ENCODE measurements at regions not wholly inside any gene's neighbourhood (a gene's known extent, or its start where the extent isn't known, plus 50 kb on each side); places are given as distances from the start of the nearest gene placed in this dataset.

GRCh38 chr1:61523893-61524605 is 200.9 kb downstream of the TM2D1 start:
- no peak for DNase-seq (ENCODE audit: low spot score)

- DNase-seq (ENCODE audit: low spot score): no peak
Observed at GRCh38 chr1:61523229-61523628, 201.7 kb downstream of the TM2D1 start.

- DNase-seq (ENCODE audit: low spot score): no peak
Observed at GRCh38 chr1:61520401-61520800, 204.5 kb downstream of the TM2D1 start.

GRCh38 chr1:61519631-61520030 is 205.3 kb downstream of the TM2D1 start:
- DNase-seq (ENCODE audit: low spot score): no peak

GRCh38 chr1:61518670-61519400 is 206.1 kb downstream of the TM2D1 start:
- no peak for DNase-seq (ENCODE audit: low spot score)

- DNase-seq (ENCODE audit: low spot score): no peak
Observed at GRCh38 chr1:61517345-61517744, 207.6 kb downstream of the TM2D1 start.

- DNase-seq (ENCODE audit: low spot score): no peak
Observed at GRCh38 chr1:61515096-61515495, 209.8 kb downstream of the TM2D1 start.

All from hematopoietic multipotent progenitor cell treated with erythropoietin and hydrocortisone succinate and interleukin-3 and kit ligand, for 17 days (in vitro differentiated cells).